ENCODE measurements at regions not wholly inside any gene's neighbourhood (a gene's known extent, or its start where the extent isn't known, plus 50 kb on each side); places are given as distances from the start of the nearest gene placed in this dataset.

DNA sequence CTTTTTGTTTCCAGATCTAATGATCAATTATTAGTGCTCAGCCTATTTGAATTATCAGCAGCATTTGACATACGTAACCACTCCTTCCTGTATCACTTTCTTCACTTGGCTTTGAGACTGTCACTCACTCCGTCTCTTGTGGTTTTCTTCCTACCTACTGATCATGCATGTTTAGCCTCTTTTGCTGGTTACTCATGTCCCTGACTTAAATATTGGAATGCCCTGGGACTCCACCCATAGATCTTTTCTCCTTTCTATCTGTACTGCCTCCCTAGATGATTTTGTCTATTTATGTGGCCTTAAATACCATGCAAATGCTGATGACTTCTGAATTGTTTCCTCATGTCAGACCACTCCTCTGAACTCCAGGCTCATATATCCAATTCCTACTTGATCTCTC is 57.7 kb upstream of the PDE4B start:
- no peak for DNase-seq (ENCODE audit: low spot score)
- Mint-ChIP-seq H3K27me3 (peaks cover 0 to 3% of the 10 kb centered on the region in 2 donors), H3K27ac (no peak overlapping the region), H3K4me1 (ENCODE audit: low read depth in 2 of 2) (no peaks in the 10 kb centered on the region), H3K4me3 (no peak overlapping the region), H3K9me3 (no peaks in the 10 kb centered on the region), H3K36me3 (no peaks in the 10 kb centered on the region)
- ATAC-seq: no peak

DNA sequence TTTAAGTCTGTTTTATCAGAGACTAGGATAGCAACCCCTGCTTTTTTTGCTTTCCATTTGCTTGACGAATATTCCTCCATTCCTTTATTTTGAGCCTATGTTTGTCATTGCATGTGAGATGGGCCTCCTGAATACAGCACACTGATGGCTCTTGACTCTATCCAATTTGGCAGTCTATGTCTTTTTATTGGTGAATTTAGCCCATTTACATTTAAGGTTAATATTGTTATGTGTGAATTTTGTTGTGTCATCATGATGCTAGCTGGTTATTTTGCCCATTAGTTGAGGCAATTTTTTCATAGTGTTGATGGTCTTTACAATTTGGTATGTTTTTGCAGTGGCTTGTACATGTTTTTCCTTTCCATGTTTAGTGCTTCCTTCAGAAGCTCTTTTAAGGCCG is 50.7 kb upstream of the PDE4B start:
- H3K27me3 Mint-ChIP-seq: peaks cover 0 to 15% of the 10 kb centered on the region in 2 donors
- peaks cover 11% of the 10 kb centered on the region for H3K36me3 Mint-ChIP-seq
- no peak overlapping the region for H3K27ac Mint-ChIP-seq
- no peak for DNase-seq (ENCODE audit: low spot score)
- H3K4me3 Mint-ChIP-seq: no peak overlapping the region
- ATAC-seq: no peak
- H3K9me3 Mint-ChIP-seq: peaks cover 16% of the 10 kb centered on the region
- H3K4me1 Mint-ChIP-seq (ENCODE audit: low read depth in 2 of 2): no peaks in the 10 kb centered on the region
